ENCODE measurements at regions not wholly inside any gene's neighbourhood (a gene's known extent, or its start where the extent isn't known, plus 50 kb on each side); places are given as distances from the start of the nearest gene placed in this dataset.

GRCh38 chr7:25286756-25287155 is 58.5 kb upstream of the NPVF start:
- CTCF ChIA-PET: no interaction called here
- intact Hi-C loops (cut with micrococcal nuclease; ENCODE audit: unreplicated experiment): no loop called here
- H3K27ac ChIP-seq: no peak overlapping the region

GRCh38 chr7:25287291-25287690 is 59.0 kb upstream of the NPVF start:
- Histone ChIP-seq H3K4me1 (replicated peaks; ENCODE audit: insufficient read depth) (no peaks in the 10 kb centered on the region), H3K79me2 (ENCODE audit: low read depth) (no peaks in the 10 kb centered on the region), H3K9me3 (ENCODE audit: insufficient read depth, low read depth) (no peaks in the 10 kb centered on the region), H3K9me2 (ENCODE audit: insufficient read depth) (no peaks in the 10 kb centered on the region), H3K27ac (no peak overlapping the region), H2AFZ (no peak overlapping the region), H3K4me2 (no peak overlapping the region), H4K20me1 (ENCODE audit: insufficient read depth) (no peaks in the 10 kb centered on the region), H3F3A (ENCODE audit: insufficient read depth, low read depth) (no peaks in the 10 kb centered on the region), H3K36me3 (ENCODE audit: low read depth) (no peaks in the 10 kb centered on the region), H3K27me3 (ENCODE audit: insufficient read depth, low read depth) (peaks cover 74% of the 10 kb centered on the region), H3K4me3 (no peak overlapping the region)
- no TSS peak for BruUV-seq (replicated peaks)
- TF ChIP-seq CTCF (conservative IDR thresholded peaks at IDR 0.05): no peak
- CTCF ChIA-PET: no interaction called here
- no peak for DNase-seq
- POLR2A ChIA-PET (ENCODE audit: unreplicated experiment): no interaction called here
- intact Hi-C loops (cut with micrococcal nuclease; ENCODE audit: unreplicated experiment): no loop called here

More at GRCh38 chr7:25286756-25287155, 58.5 kb upstream of the NPVF start:
- no TSS peak for BruUV-seq (replicated peaks)
- Histone ChIP-seq H3K27me3 (ENCODE audit: insufficient read depth, low read depth) (peaks cover 74% of the 10 kb centered on the region), H3K4me1 (replicated peaks; ENCODE audit: insufficient read depth) (no peaks in the 10 kb centered on the region), H3K36me3 (ENCODE audit: low read depth) (no peaks in the 10 kb centered on the region), H3K9me3 (ENCODE audit: insufficient read depth, low read depth) (no peaks in the 10 kb centered on the region), H3K4me3 (no peak overlapping the region), H4K20me1 (ENCODE audit: insufficient read depth) (no peaks in the 10 kb centered on the region), H3F3A (ENCODE audit: insufficient read depth, low read depth) (no peaks in the 10 kb centered on the region), H3K4me2 (no peak overlapping the region), H2AFZ (no peak overlapping the region), H3K79me2 (ENCODE audit: low read depth) (no peaks in the 10 kb centered on the region), H3K9me2 (ENCODE audit: insufficient read depth) (no peaks in the 10 kb centered on the region)
- DNase-seq: no peak
- no peak for TF ChIP-seq CTCF (conservative IDR thresholded peaks at IDR 0.05)
- no peak for TF ChIP-seq EZH2 (IDR thresholded peaks at IDR 0.05; ENCODE audit: low read depth)
- POLR2A ChIA-PET (ENCODE audit: unreplicated experiment): no interaction called here

GRCh38 chr7:25288556-25289307 is 60.4 kb upstream of the NPVF start:
- no peaks in the 10 kb centered on the region for H3K36me3 ChIP-seq (ENCODE audit: low read depth)
- no peak overlapping the region for H3K27ac ChIP-seq
- no peaks in the 10 kb centered on the region for H3K9me2 ChIP-seq (ENCODE audit: insufficient read depth)
- BruUV-seq (replicated peaks): no TSS peak
- H3F3A ChIP-seq (ENCODE audit: insufficient read depth, low read depth): no peaks in the 10 kb centered on the region
- no peak for DNase-seq
- no peaks in the 10 kb centered on the region for H3K79me2 ChIP-seq (ENCODE audit: low read depth)
- ChIA-PET POLR2A (ENCODE audit: unreplicated experiment) (no interaction called here), CTCF (no interaction called here)
- H3K4me3 ChIP-seq: no peak overlapping the region
- H2AFZ ChIP-seq: no peak overlapping the region
- no peak overlapping the region for H3K4me2 ChIP-seq
- no peaks in the 10 kb centered on the region for H3K9me3 ChIP-seq (ENCODE audit: insufficient read depth, low read depth)
- no peaks in the 10 kb centered on the region for H4K20me1 ChIP-seq (ENCODE audit: insufficient read depth)
- TF ChIP-seq CTCF (conservative IDR thresholded peaks at IDR 0.05): no peak
- no peak for TF ChIP-seq EZH2 (IDR thresholded peaks at IDR 0.05; ENCODE audit: low read depth)
- peaks cover 74% of the 10 kb centered on the region for H3K27me3 ChIP-seq (ENCODE audit: insufficient read depth, low read depth)
- H3K4me1 ChIP-seq (replicated peaks; ENCODE audit: insufficient read depth): no peaks in the 10 kb centered on the region
- intact Hi-C loops (cut with micrococcal nuclease; ENCODE audit: unreplicated experiment): no loop called here
